ENCODE measurements at regions not wholly inside any gene's neighbourhood (a gene's known extent, or its start where the extent isn't known, plus 50 kb on each side); places are given as distances from the start of the nearest gene placed in this dataset.

GRCh38 chr4:137866671-137867070 is 334.4 kb upstream of the PCDH18 start:
- TF ChIP-seq CTCF (IDR thresholded peaks at IDR 0.05) (no peak), POLR2A (IDR thresholded peaks at IDR 0.05) (no peak)

Measured in body of pancreas (tissue), 4 donors.